D721Med (cell line): ENCODE measurements at regions not wholly inside any gene's neighbourhood (a gene's known extent, or its start where the extent isn't known, plus 50 kb on each side); places are given as distances from the start of the nearest gene placed in this dataset.

Experiments used
- DNase-seq: peaks from one replicate; pipeline ENCODE4 v3.0.0; 2011; ENCODE audit warnings: low spot score; ENCODE audit not compliant: insufficient read length
- FAIRE-seq: peaks from 2 replicates; lab custom pipeline; 2011; peaks lifted over from hg19 to GRCh38; lab: Jason Lieb, UNC
- CTCF ChIP-seq: IDR thresholded peaks from 2 replicates; pipeline ENCODE4 v1.5.1; 2012; ENCODE audit warnings: mild to moderate bottlenecking, control low read depth; ENCODE audit not compliant: insufficient read depth; ENCODE audit errors: missing control alignments

- FAIRE-seq = no peak
- TF ChIP-seq CTCF = no peak
- DNase-seq = no peak
Observed at GRCh38 chr10:107790271-107790670, 625.8 kb upstream of the SORCS1 start.

GRCh38 chr10:107771066-107771465 is 606.6 kb upstream of the SORCS1 start:
- TF ChIP-seq CTCF = no peak
- no peak for FAIRE-seq
- DNase-seq = no peak

GRCh38 chr10:107767185-107767584 is 602.7 kb upstream of the SORCS1 start:
- DNase-seq = no peak
- FAIRE-seq = no peak
- no peak for TF ChIP-seq CTCF

DNA sequence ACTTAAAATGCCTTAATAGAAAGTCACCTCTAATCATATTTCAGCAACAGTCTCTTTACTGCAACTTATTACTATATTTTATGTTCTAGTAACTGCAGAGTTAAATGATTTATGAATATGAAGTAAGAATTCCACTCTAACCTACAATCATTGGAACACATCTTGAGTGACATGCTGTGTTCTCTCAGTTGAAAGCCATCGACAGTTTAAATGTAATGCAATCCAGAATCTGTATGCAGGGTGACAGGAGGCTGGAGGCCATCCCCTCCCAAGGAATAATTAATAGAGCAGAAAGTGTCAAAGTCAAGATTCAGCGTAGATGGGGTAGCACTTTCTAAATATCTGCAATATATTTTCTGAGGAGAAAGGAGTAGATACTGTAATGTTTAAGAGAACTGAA is 590.3 kb upstream of the SORCS1 start:
- FAIRE-seq = no peak
- TF ChIP-seq CTCF = no peak

DNA sequence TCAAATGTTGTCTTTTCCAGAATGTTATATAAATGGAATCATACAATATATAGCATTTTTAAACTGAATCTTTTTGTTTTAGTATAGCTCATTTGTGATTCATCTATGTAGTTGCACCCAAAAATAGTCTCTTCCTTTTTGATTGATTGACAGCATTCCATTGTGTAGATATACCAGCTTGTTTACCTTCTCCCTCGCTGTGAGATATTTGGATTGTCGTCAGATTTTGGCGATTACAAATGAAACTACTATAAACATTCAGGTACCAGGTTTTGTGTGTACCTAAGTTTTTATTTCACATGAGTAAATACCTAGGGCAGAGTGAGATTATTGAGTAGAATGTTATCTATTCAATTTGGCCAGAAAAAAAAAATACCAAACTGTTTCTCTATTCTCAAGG is 584.7 kb upstream of the SORCS1 start:
- TF ChIP-seq CTCF = no peak
- DNase-seq = no peak

More for the DNA sequence above, 590.3 kb upstream of the SORCS1 start:
- DNase-seq = no peak

DNA sequence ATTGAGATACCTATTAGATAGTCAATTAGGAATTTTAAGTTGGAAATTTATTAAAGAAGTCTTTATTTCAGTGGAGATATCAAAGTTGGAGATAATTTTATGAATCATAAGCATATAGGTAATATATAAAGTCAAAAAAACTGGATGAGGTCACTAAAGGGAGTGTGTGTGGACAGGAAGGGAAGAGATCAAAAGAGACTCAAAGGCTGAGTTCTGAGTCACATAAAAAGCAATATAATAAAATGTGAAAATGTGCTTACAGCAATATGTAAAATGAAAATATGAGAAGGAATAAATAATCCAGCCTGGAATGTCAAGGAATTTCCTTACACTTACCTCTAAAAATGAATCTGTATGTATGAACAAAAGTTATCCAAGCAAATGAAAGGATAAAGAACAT is 583.3 kb upstream of the SORCS1 start:
- no peak for TF ChIP-seq CTCF
- DNase-seq = no peak
- no peak for FAIRE-seq

More for the DNA sequence above, 584.7 kb upstream of the SORCS1 start:
- FAIRE-seq = no peak

DNA sequence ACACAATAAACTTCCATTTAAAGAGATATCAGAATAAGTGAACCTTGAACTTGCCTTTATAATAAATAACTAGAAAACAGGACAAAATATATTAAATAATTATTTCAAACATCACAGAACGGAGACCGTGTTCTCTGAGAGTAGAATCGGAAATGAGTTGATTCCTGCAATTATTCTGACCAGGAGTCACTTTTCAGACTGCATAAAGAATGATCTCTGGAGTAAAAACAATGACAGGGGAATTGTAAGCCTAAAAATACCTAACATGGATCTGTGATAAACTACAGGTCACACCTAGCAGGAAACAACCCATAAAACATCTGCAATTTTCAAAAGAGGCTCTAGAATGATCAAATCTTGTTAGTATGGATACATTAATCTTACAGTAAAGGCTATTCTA is 577.5 kb upstream of the SORCS1 start:
- FAIRE-seq (no peak), DNase-seq (no peak)
- no peak for TF ChIP-seq CTCF
